HG03280 (cell line): ENCODE measurements at regions not wholly inside any gene's neighbourhood (a gene's known extent, or its start where the extent isn't known, plus 50 kb on each side); places are given as distances from the start of the nearest gene placed in this dataset.
"Not testable (repeated sequence)": the region's sequence is repeated elsewhere in the genome, so short reads cannot be mapped to it uniquely, and the experiment has no call there.

ENCODE experiments used
- ATAC-seq: cut with Tn5 transposase; IDR thresholded peaks from one replicate; pipeline ENCODE4 v1.9.1; 2021; ENCODE audit warnings: mild to moderate bottlenecking, moderate library complexity; ENCODE audit not compliant: unreplicated experiment

GRCh38 chr11:67877316-67877715 lies 126.6 kb downstream of the UNC93B1 start:
- ATAC-seq = not testable (repeated sequence)

- ATAC-seq = not testable (repeated sequence)
Observed at GRCh38 chr11:67873223-67873622, 130.7 kb downstream of the UNC93B1 start.

GRCh38 chr11:67871168-67871567 lies 132.7 kb downstream of the UNC93B1 start:
- ATAC-seq = not testable (repeated sequence)

- ATAC-seq = not testable (repeated sequence)
Observed at GRCh38 chr11:67862896-67863295, 141.0 kb downstream of the UNC93B1 start.

- not testable (repeated sequence) for ATAC-seq
Observed at GRCh38 chr11:67859513-67860161, 144.3 kb downstream of the UNC93B1 start.

- not testable (repeated sequence) for ATAC-seq
Observed at GRCh38 chr11:67850747-67851146, 153.2 kb downstream of the UNC93B1 start.

- ATAC-seq = not testable (repeated sequence)
Observed at GRCh38 chr11:67849766-67850165, 154.1 kb downstream of the UNC93B1 start.

GRCh38 chr11:67847896-67848875 lies 155.7 kb downstream of the UNC93B1 start:
- ATAC-seq = not testable (repeated sequence)

GRCh38 chr11:67846303-67846702 lies 157.6 kb downstream of the UNC93B1 start:
- not testable (repeated sequence) for ATAC-seq

GRCh38 chr11:67845296-67845695 lies 158.6 kb downstream of the UNC93B1 start:
- ATAC-seq = not testable (repeated sequence)

GRCh38 chr11:67840599-67840998 lies 163.3 kb downstream of the UNC93B1 start:
- not testable (repeated sequence) for ATAC-seq

GRCh38 chr11:67830152-67830551 lies 155.7 kb upstream of the ALDH3B2 start:
- not testable (repeated sequence) for ATAC-seq

GRCh38 chr11:67826951-67827296 lies 152.5 kb upstream of the ALDH3B2 start:
- ATAC-seq = not testable (repeated sequence)

- not testable (repeated sequence) for ATAC-seq
Observed at GRCh38 chr11:67826028-67826950, 151.9 kb upstream of the ALDH3B2 start.

- ATAC-seq = not testable (repeated sequence)
Observed at GRCh38 chr11:67824861-67825260, 150.4 kb upstream of the ALDH3B2 start.

- no peak for ATAC-seq
Observed at GRCh38 chr11:67820081-67820480, 145.7 kb upstream of the ALDH3B2 start.

- ATAC-seq = not testable (repeated sequence)
Observed at GRCh38 chr11:67817558-67817957, 143.1 kb upstream of the ALDH3B2 start.

- ATAC-seq = not testable (repeated sequence)
Observed at GRCh38 chr11:67809301-67809700, 134.9 kb upstream of the ALDH3B2 start.

- ATAC-seq = not testable (repeated sequence)
Observed at GRCh38 chr11:67807896-67808295, 133.5 kb upstream of the ALDH3B2 start.

GRCh38 chr11:67806728-67807235 lies 132.4 kb upstream of the ALDH3B2 start:
- ATAC-seq = not testable (repeated sequence)
